Keratinocyte (primary cell): ENCODE measurements at regions not wholly inside any gene's neighbourhood (a gene's known extent, or its start where the extent isn't known, plus 50 kb on each side); places are given as distances from the start of the nearest gene placed in this dataset.

Experiments
- CTCF ChIP-seq, 3 experiments: IDR thresholded peaks in 1 of 3; conservative IDR thresholded peaks in 1 of 3; optimal IDR thresholded peaks in 1 of 3; 2 replicates in 2 of 3; 3 replicates in 1 of 3; pipeline versions ENCODE3 to v1.5.1; 2011; ENCODE audit warnings: low read length in 3 of 3, mild to moderate bottlenecking in 3 of 3, moderate library complexity in 2 of 3, control low read depth in 1 of 3, inconsistent platforms in 1 of 3; ENCODE audit not compliant: insufficient read depth in 2 of 3; ENCODE audit errors: extremely low read depth in 1 of 3
- EZH2 ChIP-seq: IDR thresholded peaks from one replicate; pipeline ENCODE4 v1.6.1; 2012; ENCODE audit warnings: inconsistent platforms, mild to moderate bottlenecking, low read length, moderate library complexity

GRCh38 chr4:87920478-87920877 is 55.0 kb upstream of the SPP1 start:
- TF ChIP-seq EZH2: no peak
- no peak for TF ChIP-seq CTCF (optimal IDR thresholded peaks at IDR 0.05 in 1 of 3, IDR thresholded peaks at IDR 0.05 in 1 of 3, conservative IDR thresholded peaks at IDR 0.05 in 1 of 3; ENCODE audit: extremely low read depth in 1 of 3, insufficient read depth in 2 of 3, low read length in 3 of 3)
